ENCODE measurements at regions not wholly inside any gene's neighbourhood (a gene's known extent, or its start where the extent isn't known, plus 50 kb on each side); places are given as distances from the start of the nearest gene placed in this dataset.

- TF ChIP-seq HDGF (IDR thresholded peaks at IDR 0.05) (no peak), RELB (IDR thresholded peaks at IDR 0.05; ENCODE audit: low read depth) (no peak), NFXL1 (IDR thresholded peaks at IDR 0.05; ENCODE audit: borderline replicate concordance) (no peak), ELK1 (IDR thresholded peaks at IDR 0.05; ENCODE audit: low read depth, low read length) (no peak), MTA2 (IDR thresholded peaks at IDR 0.05; ENCODE audit: low read depth) (no peak)
Measured at GRCh38 chr9:28120626-28121025, 547.3 kb upstream of the C9orf72 start (continued).

- no peaks in the 10 kb centered on the region for H3K4me1 ChIP-seq (ENCODE audit: control insufficient read depth, insufficient read depth, low read length)
- H3K9ac ChIP-seq (ENCODE audit: control insufficient read depth, insufficient read depth, low read length), result no peak overlapping the region
- BruUV-seq (replicated peaks), result no TSS peak
- ChIA-PET POLR2A (no interaction called here), CTCF (no interaction called here), RAD21 (ENCODE audit: unreplicated experiment) (no interaction called here), SMC1A (ENCODE audit: uncharacterized antibody, unreplicated experiment) (no interaction called here)
- DNase-seq (ENCODE audit: low read depth, low spot score) (no peak), FAIRE-seq (no peak), ATAC-seq (no peak)
- no peak overlapping the region for H3K27ac ChIP-seq (ENCODE audit: control insufficient read depth, insufficient read depth)
- no peak overlapping the region for H3K4me3 ChIP-seq
- intact Hi-C loops (cut with micrococcal nuclease; ENCODE audit: unreplicated experiment) (loop anchor here (2.0 kb wide), 1 partner anchor 17 kb away; no protein-coding TSS in a partner anchor), in situ Hi-C loops (cut with MboI) (no loop called here)
- WGBS (ENCODE audit: insufficient coverage, insufficient replicate concordance, low lambda C conversion rate, missing lambda C conversion rate), result 0% methylated on average over 3 of the region's 3 CpGs
- H3K36me3 ChIP-seq (ENCODE audit: control insufficient read depth in 2 of 2, insufficient read depth in 2 of 2, low read length in 1 of 2), result no peaks in the 10 kb centered on the region
- no peak overlapping the region for H3K4me2 ChIP-seq (ENCODE audit: control insufficient read depth, insufficient read depth)
- H4K20me1 ChIP-seq (ENCODE audit: control insufficient read depth, insufficient read depth), result no peaks in the 10 kb centered on the region
- H3K79me2 ChIP-seq (ENCODE audit: control insufficient read depth, insufficient read depth, low read length), result no peaks in the 10 kb centered on the region
- no peaks in the 10 kb centered on the region for H3K27me3 ChIP-seq (replicated peaks in 1 of 2; ENCODE audit: control insufficient read depth in 2 of 2, insufficient read depth in 2 of 2, low read length in 1 of 2)
- H3K9me3 ChIP-seq (replicated peaks; ENCODE audit: control insufficient read depth, insufficient read depth, low read length), result no peaks in the 10 kb centered on the region
- H2AFZ ChIP-seq (ENCODE audit: control insufficient read depth, low read depth, low read length), result no peak overlapping the region
- TF ChIP-seq CREM (IDR thresholded peaks at IDR 0.05; ENCODE audit: low read depth), result no peak
- TF ChIP-seq ZNF592 (IDR thresholded peaks at IDR 0.05), result no peak
- TF ChIP-seq, protein P1, sequence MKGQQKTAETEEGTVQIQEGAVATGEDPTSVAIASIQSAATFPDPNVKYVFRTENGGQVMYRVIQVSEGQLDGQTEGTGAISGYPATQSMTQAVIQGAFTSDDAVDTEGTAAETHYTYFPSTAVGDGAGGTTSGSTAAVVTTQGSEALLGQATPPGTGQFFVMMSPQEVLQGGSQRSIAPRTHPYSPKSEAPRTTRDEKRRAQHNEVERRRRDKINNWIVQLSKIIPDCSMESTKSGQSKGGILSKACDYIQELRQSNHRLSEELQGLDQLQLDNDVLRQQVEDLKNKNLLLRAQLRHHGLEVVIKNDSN (IDR thresholded peaks at IDR 0.05; ENCODE audit: borderline replicate concordance, extremely low read length, insufficient read depth, low read depth, low read length), result no peak
- no peak for TF ChIP-seq DPF2 (IDR thresholded peaks at IDR 0.05)
- TF ChIP-seq, protein P2, sequence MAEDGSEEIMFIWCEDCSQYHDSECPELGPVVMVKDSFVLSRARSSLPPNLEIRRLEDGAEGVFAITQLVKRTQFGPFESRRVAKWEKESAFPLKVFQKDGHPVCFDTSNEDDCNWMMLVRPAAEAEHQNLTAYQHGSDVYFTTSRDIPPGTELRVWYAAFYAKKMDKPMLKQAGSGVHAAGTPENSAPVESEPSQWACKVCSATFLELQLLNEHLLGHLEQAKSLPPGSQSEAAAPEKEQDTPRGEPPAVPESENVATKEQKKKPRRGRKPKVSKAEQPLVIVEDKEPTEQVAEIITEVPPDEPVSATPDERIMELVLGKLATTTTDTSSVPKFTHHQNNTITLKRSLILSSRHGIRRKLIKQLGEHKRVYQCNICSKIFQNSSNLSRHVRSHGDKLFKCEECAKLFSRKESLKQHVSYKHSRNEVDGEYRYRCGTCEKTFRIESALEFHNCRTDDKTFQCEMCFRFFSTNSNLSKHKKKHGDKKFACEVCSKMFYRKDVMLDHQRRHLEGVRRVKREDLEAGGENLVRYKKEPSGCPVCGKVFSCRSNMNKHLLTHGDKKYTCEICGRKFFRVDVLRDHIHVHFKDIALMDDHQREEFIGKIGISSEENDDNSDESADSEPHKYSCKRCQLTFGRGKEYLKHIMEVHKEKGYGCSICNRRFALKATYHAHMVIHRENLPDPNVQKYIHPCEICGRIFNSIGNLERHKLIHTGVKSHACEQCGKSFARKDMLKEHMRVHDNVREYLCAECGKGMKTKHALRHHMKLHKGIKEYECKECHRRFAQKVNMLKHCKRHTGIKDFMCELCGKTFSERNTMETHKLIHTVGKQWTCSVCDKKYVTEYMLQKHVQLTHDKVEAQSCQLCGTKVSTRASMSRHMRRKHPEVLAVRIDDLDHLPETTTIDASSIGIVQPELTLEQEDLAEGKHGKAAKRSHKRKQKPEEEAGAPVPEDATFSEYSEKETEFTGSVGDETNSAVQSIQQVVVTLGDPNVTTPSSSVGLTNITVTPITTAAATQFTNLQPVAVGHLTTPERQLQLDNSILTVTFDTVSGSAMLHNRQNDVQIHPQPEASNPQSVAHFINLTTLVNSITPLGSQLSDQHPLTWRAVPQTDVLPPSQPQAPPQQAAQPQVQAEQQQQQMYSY (CRISPR knock-in tag; IDR thresholded peaks at IDR 0.05), result no peak
- no peak for TF ChIP-seq ZNF274 (IDR thresholded peaks at IDR 0.05; ENCODE audit: insufficient read depth, insufficient read length)
- no peak for TF ChIP-seq POLR2A (IDR thresholded peaks at IDR 0.05; ENCODE audit: low read depth, low read length)
- TF ChIP-seq YY1 (IDR thresholded peaks at IDR 0.05; ENCODE audit: low read depth, low read length), result no peak
Measured at GRCh38 chr9:28121366-28121765, 548.1 kb upstream of the C9orf72 start.
